ENCODE measurements at regions not wholly inside any gene's neighbourhood (a gene's known extent, or its start where the extent isn't known, plus 50 kb on each side); places are given as distances from the start of the nearest gene placed in this dataset.

DNA sequence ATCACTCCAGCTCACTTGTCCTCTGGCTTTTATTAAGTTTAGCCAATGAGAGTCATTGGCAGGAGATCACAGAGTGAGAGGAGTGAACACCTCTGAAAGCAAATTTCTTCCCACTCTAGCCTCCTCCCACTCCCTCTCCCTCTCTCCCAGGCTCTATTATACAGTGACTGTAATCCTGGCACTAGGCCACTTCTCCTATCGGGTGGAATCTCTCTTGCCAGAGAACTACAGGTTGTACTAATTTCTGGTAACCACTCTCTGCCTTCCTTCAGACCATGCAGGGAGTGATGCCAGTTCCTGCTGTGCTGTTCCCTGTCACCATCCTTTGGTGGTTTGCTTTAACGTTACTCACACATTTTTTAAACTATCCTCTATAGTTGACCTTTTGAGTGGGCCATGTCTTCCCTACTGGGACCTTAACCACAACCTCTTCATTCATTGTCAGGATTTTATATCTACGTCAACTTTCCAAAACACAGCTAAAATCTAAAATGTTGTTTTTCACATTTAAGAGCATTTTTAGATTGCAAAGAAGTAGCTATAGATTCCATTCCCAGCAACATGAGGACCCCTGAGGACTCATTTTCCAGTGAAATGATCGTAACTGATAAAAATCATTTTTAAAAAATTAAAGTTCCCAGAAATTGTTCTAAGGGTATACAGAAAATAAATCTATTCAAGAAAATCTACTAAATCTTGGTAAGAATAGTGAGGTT is 217.1 kb downstream of the MREG start (continued):
- TF ChIP-seq, protein P1, sequence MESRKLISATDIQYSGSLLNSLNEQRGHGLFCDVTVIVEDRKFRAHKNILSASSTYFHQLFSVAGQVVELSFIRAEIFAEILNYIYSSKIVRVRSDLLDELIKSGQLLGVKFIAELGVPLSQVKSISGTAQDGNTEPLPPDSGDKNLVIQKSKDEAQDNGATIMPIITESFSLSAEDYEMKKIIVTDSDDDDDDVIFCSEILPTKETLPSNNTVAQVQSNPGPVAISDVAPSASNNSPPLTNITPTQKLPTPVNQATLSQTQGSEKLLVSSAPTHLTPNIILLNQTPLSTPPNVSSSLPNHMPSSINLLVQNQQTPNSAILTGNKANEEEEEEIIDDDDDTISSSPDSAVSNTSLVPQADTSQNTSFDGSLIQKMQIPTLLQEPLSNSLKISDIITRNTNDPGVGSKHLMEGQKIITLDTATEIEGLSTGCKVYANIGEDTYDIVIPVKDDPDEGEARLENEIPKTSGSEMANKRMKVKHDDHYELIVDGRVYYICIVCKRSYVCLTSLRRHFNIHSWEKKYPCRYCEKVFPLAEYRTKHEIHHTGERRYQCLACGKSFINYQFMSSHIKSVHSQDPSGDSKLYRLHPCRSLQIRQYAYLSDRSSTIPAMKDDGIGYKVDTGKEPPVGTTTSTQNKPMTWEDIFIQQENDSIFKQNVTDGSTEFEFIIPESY (IDR thresholded peaks at IDR 0.05; ENCODE audit: borderline replicate concordance, low read depth): no peak
- TF ChIP-seq EP300 (IDR thresholded peaks at IDR 0.05; ENCODE audit: borderline replicate concordance in 1 of 2, low read depth in 1 of 2, low read length in 1 of 2) (peak; percentile 26 to 80; a peak in 2 of 4 replicates), POLR2AphosphoS5 (IDR thresholded peaks at IDR 0.05; ENCODE audit: low read depth, low read length) (peak; percentile 71; the same call in 1 of the 2 replicates), ELF1 (IDR thresholded peaks at IDR 0.05) (no peak), RAD21 (IDR thresholded peaks at IDR 0.05; ENCODE audit: low read length) (no peak), MEF2A (IDR thresholded peaks at IDR 0.05; ENCODE audit: borderline replicate concordance, low read depth) (no peak), SIN3A (IDR thresholded peaks at IDR 0.05; ENCODE audit: borderline replicate concordance, low read depth, low read length) (peak; percentile 47; the same call in 1 of the 2 replicates), GATA2 (CRISPR knock-in tag; IDR thresholded peaks at IDR 0.05) (peak; percentile 80), USF1 (IDR thresholded peaks at IDR 0.05; ENCODE audit: borderline replicate concordance, low read depth) (no peak), TEAD4 (IDR thresholded peaks at IDR 0.05; ENCODE audit: borderline replicate concordance, insufficient read depth) (0 out of 2 replicates have a peak, but pooled peaks have one; percentile 51), IRF3 (IDR thresholded peaks at IDR 0.05; ENCODE audit: low read depth, low read length) (no peak), RFX5 (IDR thresholded peaks at IDR 0.05; ENCODE audit: low read length) (no peak), TCF12 (IDR thresholded peaks at IDR 0.05) (peak; percentile 91)
- TF ChIP-seq, protein P2, sequence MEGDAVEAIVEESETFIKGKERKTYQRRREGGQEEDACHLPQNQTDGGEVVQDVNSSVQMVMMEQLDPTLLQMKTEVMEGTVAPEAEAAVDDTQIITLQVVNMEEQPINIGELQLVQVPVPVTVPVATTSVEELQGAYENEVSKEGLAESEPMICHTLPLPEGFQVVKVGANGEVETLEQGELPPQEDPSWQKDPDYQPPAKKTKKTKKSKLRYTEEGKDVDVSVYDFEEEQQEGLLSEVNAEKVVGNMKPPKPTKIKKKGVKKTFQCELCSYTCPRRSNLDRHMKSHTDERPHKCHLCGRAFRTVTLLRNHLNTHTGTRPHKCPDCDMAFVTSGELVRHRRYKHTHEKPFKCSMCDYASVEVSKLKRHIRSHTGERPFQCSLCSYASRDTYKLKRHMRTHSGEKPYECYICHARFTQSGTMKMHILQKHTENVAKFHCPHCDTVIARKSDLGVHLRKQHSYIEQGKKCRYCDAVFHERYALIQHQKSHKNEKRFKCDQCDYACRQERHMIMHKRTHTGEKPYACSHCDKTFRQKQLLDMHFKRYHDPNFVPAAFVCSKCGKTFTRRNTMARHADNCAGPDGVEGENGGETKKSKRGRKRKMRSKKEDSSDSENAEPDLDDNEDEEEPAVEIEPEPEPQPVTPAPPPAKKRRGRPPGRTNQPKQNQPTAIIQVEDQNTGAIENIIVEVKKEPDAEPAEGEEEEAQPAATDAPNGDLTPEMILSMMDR (IDR thresholded peaks at IDR 0.05): no peak
- TF ChIP-seq, protein P3, sequence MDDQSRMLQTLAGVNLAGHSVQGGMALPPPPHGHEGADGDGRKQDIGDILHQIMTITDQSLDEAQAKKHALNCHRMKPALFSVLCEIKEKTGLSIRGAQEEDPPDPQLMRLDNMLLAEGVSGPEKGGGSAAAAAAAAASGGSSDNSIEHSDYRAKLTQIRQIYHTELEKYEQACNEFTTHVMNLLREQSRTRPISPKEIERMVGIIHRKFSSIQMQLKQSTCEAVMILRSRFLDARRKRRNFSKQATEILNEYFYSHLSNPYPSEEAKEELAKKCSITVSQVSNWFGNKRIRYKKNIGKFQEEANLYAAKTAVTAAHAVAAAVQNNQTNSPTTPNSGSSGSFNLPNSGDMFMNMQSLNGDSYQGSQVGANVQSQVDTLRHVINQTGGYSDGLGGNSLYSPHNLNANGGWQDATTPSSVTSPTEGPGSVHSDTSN (IDR thresholded peaks at IDR 0.05): peak; percentile 65

Measured in SK-N-SH (cell line).